GM23338 (cell line): ENCODE measurements at regions not wholly inside any gene's neighbourhood (a gene's known extent, or its start where the extent isn't known, plus 50 kb on each side); places are given as distances from the start of the nearest gene placed in this dataset.

ENCODE experiments used
- ATAC-seq: fragments of 200-7000 bp; cut with Tn5 transposase; 3 replicates; pipeline ENCODE4 v1.9.1; 2020
- DNase-seq: peaks from one replicate; pipeline ENCODE4 v3.0.0-alpha.2; 2015; ENCODE audit warnings: low spot score
- H2AFZ ChIP-seq: fragments of 200-600 bp; sonication (generic); 2 replicates; pipeline ENCODE4 v1.8.0; 2016; ENCODE audit warnings: antibody characterized with exemption, mild to moderate bottlenecking, moderate library complexity
- H3F3A ChIP-seq: fragments of 200-600 bp; sonication (generic); replicated peaks from 2 replicates; pipeline ENCODE4 v1.8.0; 2017; ENCODE audit warnings: antibody characterized with exemption, mixed run types, low read depth
- H3K27ac ChIP-seq: fragments of 200-600 bp; sonication (generic); 2 replicates; pipeline ENCODE4 v1.6.1; 2016; ENCODE audit warnings: low read depth
- H3K27me3 ChIP-seq: fragments of 200-600 bp; sonication (generic); 2 replicates; pipeline ENCODE4 v1.8.0; 2016; ENCODE audit warnings: mild to moderate bottlenecking, mixed run types, moderate library complexity; ENCODE audit not compliant: insufficient read depth
- H3K36me3 ChIP-seq: fragments of 200-600 bp; sonication (generic); 2 replicates; pipeline ENCODE4 v1.8.0; 2016; ENCODE audit warnings: mild to moderate bottlenecking; ENCODE audit not compliant: insufficient read depth
- H3K4me1 ChIP-seq: fragments of 200-600 bp; sonication (generic); 2 replicates; pipeline ENCODE4 v1.8.0; 2016; ENCODE audit warnings: mild to moderate bottlenecking, moderate library complexity; ENCODE audit not compliant: insufficient read depth
- H3K4me2 ChIP-seq: fragments of 200-600 bp; sonication (generic); 2 replicates; pipeline ENCODE4 v1.7.1; 2017; ENCODE audit warnings: mixed run types
- H3K4me3 ChIP-seq: fragments of 200-600 bp; sonication (generic); 2 replicates; pipeline ENCODE4 v1.6.1; 2016; ENCODE audit warnings: mixed run types
- H3K79me2 ChIP-seq: fragments of 200-600 bp; sonication (generic); replicated peaks from 2 replicates; pipeline ENCODE4 v1.8.0; 2017; ENCODE audit warnings: mild to moderate bottlenecking; ENCODE audit not compliant: insufficient read depth
- H3K9me2 ChIP-seq: fragments of 200-600 bp; sonication (generic); 2 replicates; pipeline ENCODE4 v1.8.0; 2017; ENCODE audit not compliant: insufficient read depth
- H4K20me1 ChIP-seq: fragments of 200-600 bp; sonication (generic); replicated peaks from 2 replicates; pipeline ENCODE4 v1.8.0; 2017; ENCODE audit warnings: mild to moderate bottlenecking; ENCODE audit not compliant: insufficient read depth
- H3K27ac Mint-ChIP-seq: 2 replicates; pipeline ENCODE4 v1.8.0; 2020; ENCODE audit warnings: inconsistent platforms, mild to moderate bottlenecking, moderate library complexity, mixed read lengths
- H3K27me3 Mint-ChIP-seq: 3 replicates; pipeline ENCODE4 v1.8.0; 2022; ENCODE audit warnings: low read depth, mild to moderate bottlenecking, moderate library complexity, mixed read lengths, inconsistent platforms; ENCODE audit not compliant: insufficient read depth, poor library complexity
- H3K36me3 Mint-ChIP-seq: 3 replicates; pipeline ENCODE4 v1.8.0; 2021; ENCODE audit warnings: low read depth, mild to moderate bottlenecking, inconsistent platforms, moderate library complexity, mixed read lengths
- H3K4me1 Mint-ChIP-seq: 3 replicates; pipeline ENCODE4 v1.8.0; 2020; ENCODE audit warnings: mild to moderate bottlenecking, inconsistent platforms, mixed read lengths
- H3K4me3 Mint-ChIP-seq: 3 replicates; pipeline ENCODE4 v1.8.0; 2021; ENCODE audit warnings: moderate library complexity, mild to moderate bottlenecking, inconsistent platforms, mixed read lengths
- H3K9me3 Mint-ChIP-seq: 3 replicates; pipeline ENCODE4 v1.8.0; 2020; ENCODE audit warnings: moderate library complexity, mild to moderate bottlenecking, inconsistent platforms, mixed read lengths
- ETS1 ChIP-seq: IDR thresholded peaks from 2 replicates; pipeline ENCODE4 v1.6.1; 2016; ENCODE audit warnings: antibody characterized with exemption
- ZNF462 ChIP-seq: fragments of 250-450 bp; sonication (Bioruptor Pico); IDR thresholded peaks from 2 replicates; pipeline ENCODE4 v1.5.0; 2020; ENCODE audit warnings: mild to moderate bottlenecking, moderate library complexity

- TF ChIP-seq ZNF462 (CRISPR knock-in tag), result no peak
These were observed 1069.9 kb downstream of the DNAJB9 start (continued) for GRCh38 chr7:109639561-109639960.

GRCh38 chr7:109641445-109641844 is 1071.8 kb downstream of the DNAJB9 start:
- Histone ChIP-seq H3K4me3 (no peak overlapping the region), H2AFZ (no peak overlapping the region), H3K4me1 (peaks cover 3% of the 10 kb centered on the region), H3K36me3 (no peaks in the 10 kb centered on the region), H3K79me2 (no peaks in the 10 kb centered on the region), H3F3A (no peaks in the 10 kb centered on the region), H3K27me3 (no peaks in the 10 kb centered on the region), H3K9me2 (peaks cover 6% of the 10 kb centered on the region; the same call in 1 of the 2 replicates), H3K27ac (no peak overlapping the region), H3K4me2 (no peak overlapping the region), H4K20me1 (no peaks in the 10 kb centered on the region)
- Mint-ChIP-seq H3K4me1 (peaks cover 11% of the 10 kb centered on the region), H3K36me3 (0 out of 3 replicates have a peak, but pooled peaks cover 2% of the 10 kb centered on the region), H3K27me3 (no peaks in the 10 kb centered on the region), H3K4me3 (no peak overlapping the region), H3K27ac (no peak overlapping the region), H3K9me3 (no peaks in the 10 kb centered on the region; the same call in 1 of the 3 replicates)
- no peak for TF ChIP-seq ETS1
- TF ChIP-seq ZNF462 (CRISPR knock-in tag), result no peak
- ATAC-seq, result no peak
- no peak for DNase-seq
